HG02678 (cell line): ENCODE measurements at regions not wholly inside any gene's neighbourhood (a gene's known extent, or its start where the extent isn't known, plus 50 kb on each side); places are given as distances from the start of the nearest gene placed in this dataset.

Source experiments
- ATAC-seq: cut with Tn5 transposase; IDR thresholded peaks from one replicate; pipeline ENCODE4 v1.9.1; 2021; ENCODE audit warnings: mild to moderate bottlenecking, moderate library complexity; ENCODE audit not compliant: unreplicated experiment

DNA sequence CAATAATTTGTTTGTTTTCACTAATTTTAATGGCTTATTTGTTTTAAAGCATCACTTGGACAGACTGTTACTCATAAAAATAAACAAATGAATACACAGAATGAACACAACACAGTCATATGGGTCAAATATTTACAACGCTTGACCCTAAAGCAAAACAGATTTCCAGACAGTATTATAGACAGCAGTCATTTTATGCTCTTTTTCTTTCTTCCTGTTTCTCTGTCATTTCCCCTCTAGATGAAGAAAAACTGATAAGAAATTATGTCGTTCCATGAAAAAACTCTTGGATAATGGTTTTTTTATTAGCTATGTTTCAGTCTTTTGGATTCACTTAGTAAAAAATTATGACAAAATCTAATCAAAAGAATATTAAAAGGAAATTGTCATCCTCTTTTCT lies 297.3 kb upstream of the NEGR1 start:
- no peak for ATAC-seq

DNA sequence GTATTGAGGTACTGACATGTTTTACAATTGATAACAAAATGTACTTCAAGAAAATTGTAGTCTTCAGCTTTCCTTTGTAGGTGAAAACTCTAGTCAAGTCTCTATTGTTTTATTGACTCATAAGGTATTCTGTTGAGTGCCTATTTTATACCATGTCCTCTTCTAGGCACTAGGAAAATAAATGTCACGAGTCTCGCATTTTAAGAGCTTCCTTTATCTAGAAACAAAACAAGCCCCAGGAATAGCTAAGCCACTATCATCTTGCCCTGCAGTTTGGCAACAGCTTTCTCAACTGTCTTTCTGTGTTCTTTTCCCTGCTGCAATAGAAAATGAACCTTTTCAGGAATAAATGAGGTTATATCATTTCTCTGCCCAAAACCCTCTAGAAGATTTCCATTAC lies 288.5 kb upstream of the NEGR1 start:
- no peak for ATAC-seq

DNA sequence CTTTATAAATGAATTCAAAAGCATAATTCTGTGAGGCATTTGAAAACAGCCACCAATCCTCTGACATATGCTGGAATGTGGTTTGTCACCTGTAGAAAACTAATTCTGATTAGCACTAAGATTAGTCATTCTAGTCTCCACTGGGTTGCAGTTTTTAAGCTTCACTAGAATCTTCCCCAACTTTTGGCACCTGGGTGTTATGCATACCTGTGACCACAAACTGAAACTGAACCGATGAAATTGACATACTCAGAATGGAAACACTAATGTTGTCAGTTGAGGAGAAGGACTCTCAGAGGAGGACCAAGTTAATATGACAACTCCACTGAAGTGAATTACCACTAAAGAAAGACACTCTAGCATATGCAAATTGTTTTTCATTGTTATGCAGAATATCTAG lies 285.8 kb upstream of the NEGR1 start:
- ATAC-seq: no peak

DNA sequence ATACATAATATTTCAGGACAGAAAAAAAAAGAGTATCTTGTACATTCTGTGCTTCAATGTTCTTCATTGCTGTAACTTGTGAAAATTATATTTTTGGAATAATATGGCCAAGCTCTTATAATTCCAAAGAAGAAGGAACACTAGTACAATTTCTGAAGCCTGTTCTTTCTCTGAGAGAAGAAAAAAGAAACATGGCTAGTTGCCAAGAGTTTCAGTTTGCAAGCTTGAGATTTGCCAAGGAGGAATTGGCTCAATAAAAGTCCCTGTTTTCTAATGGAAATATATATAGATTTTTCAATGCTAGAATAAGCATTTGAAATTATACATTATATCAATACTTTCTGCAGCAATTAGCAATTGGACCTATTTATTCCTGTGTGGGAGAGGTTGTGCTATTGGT lies 285.2 kb upstream of the NEGR1 start:
- ATAC-seq: no peak

DNA sequence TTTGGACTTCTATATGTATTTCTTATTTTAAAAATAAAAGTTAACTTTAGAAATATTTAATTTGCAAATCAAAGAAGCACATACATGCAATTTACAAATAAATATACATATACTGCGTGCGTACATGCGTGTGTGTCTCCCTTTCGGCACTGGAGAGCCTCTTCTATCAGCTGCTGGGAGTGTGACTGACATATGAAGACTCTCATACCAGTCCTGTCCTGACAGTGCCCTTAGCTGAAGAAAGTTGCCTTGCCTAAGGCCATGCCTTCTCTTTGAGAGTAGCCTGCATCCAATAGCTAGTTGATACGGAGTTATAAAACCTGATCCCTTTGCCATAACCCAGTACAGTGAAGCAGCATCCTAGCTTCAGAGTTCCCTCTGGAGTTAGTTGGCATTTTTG lies 282.4 kb upstream of the NEGR1 start:
- ATAC-seq: no peak

DNA sequence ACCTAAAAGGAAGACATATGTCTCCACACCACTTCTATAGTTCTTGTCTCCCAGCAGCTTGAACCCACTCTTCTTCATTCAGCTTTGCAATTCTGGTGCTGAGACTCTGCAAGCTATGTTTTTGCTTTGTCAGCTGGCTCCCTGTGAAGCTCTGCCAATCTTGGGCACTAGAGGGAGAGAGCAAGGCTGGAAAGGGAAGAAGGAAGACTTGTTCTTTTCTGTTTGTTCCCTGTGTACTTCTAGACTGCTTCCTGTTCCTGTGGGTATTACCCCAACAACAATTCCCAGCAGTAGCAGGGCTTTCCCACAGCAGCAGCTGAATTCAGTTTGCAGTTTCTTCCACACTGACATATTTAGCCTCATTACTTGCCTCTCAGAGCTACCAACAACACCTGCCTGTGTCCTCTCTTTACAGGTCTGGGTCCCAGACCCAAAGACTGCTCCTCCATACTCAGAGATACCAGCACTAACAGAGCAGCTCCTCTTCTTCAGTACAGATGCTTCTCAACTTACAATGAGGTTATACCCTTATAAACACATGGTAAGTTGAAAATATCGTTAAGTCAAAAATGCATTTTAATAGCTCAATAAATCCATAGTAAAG lies 275.2 kb upstream of the NEGR1 start:
- ATAC-seq: no peak

DNA sequence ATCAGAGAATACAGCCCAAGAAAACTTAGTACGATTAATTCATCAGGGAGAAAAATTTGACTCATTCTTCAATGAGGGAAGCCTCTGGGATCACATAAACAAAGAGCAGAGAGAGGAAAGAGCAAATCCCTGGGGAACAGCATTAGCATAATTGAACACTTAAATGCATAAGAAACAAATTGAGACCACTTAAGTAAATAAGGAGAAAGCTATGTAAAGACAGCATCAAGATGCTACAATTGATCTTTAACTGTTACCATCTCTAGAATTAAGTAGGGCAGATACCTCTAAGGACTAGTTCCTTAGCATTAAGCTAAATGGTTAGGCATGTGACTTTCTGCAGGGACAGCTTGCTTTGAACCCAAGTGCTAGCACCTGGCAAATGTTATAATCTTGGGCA lies 265.1 kb upstream of the NEGR1 start:
- ATAC-seq: no peak

DNA sequence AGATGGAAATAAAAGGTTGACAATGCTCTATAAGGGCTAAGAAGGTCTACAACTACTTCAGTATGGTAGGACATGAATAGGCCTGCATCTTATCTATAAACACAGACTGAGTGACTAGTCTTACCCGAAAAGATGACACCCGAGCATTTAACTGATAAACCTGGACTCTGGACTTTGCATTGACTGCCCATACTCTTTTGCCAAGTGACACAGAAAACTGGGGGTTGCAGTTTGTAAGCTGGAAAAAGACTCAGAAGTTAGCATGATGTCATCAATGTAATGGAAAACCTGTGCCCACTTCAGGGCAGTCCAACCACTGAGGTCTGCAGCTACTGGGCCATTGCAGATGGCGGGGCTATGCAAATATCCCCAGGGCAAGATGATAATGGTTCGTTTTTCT lies 258.3 kb upstream of the NEGR1 start:
- ATAC-seq: no peak

DNA sequence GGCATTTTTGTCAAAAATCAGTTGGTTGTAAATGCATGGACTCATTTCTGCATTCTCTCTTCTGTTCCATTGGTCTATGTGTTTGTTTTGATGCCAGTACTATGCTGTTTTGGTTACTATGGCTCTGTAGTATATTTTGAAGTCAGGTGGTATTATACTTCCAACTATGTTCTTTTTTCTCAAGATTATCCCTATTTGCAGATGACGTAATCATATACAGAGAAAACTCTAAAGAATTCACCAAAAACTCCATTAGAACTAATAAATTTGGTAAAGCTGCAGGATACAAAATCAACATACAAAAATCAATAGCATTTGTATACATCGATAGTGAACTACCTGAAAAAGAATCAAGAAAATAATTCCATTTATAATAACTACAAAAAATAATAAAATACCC lies 253.1 kb upstream of the NEGR1 start:
- ATAC-seq: no peak

DNA sequence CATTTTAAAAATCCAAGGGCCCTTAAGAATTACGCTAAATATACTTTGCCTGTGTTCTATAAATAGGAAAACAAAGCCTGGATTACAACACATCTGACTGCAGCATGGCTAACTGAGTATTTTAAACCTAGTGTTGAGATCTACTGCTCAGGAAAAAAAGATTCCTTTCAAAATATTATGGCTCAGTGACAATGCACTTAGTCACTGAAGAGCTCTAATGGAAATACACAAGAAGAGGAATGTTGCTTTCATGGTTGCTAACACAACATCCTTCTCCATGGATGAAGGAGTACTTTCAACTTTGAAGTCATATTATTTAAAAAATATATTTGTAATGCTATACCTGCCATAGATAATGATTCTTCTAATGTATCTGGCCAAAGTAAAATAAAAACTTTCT lies 248.3 kb upstream of the NEGR1 start:
- no peak for ATAC-seq

DNA sequence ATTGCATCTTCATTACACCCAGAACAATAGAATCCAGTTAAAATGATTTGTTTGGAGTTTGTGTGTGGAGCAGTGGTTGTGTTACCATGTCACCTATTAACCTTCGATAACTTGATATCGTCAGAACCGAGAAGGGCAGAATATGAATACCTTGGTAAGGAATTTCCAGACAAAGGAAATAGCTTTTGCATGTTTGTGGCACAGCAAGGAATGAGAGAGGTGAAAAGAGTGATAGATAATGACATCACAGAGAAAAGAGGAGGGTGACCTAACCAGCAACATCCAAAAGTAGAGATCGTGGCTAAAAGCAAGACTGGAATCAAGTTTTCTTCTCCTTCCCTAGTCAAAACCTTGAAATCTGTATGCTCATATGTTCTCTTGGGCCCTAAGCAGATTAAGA lies 244.6 kb upstream of the NEGR1 start:
- no peak for ATAC-seq

DNA sequence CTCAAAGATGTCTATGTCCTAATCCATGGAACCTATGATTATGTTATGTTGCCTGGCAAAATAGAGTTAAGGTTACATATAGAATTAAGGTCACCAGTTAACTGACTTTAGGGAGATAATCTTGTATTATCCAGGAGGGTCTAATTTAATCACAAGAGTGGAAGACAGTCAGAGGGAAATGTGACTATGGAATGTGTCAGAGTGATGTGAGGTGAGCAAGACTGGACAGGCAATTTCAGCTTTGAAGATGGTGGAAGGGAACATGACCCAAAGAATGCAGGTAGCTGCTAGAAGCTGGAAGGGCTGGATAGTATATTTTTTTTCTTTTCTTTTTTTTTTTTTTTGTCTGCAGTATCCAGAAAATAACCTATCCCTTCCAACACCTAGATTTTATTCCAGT lies 241.7 kb upstream of the NEGR1 start:
- ATAC-seq: no peak

DNA sequence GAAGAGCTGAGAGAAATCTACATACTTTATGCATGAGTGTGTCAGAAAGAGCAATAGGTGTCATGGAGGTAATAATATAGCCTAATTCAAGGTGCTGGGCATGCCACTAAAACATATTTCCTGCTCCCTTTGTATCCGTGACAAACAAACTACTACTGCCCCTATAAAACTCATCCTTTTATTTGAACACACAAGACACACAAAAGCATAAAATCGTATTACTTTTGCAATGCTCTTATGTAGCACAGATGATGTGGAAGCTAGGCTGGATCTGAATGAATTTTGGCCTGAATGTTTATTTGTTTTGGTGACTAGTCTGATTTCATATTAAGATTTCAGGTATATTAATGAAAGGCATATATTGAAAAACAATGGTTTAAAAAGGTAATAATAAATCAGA lies 239.3 kb upstream of the NEGR1 start:
- no peak for ATAC-seq

DNA sequence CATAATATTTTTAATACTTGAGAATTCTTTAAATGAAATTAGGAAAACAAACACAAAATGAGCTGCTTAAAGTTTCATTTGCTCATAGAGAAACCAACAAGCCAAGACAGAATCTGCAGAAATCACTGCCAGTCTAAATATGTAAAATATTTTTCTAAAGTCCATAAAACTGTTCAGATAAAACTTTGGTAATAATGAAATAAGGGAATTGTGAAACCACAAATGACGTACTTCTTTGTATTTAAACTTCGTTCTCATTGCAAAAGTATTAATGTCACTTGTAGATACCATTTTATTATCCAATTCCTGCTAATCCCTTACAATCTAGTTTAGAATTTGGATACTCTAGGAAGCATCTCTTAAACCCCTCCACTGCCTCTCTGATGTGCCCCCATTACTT lies 234.5 kb upstream of the NEGR1 start:
- ATAC-seq: no peak

DNA sequence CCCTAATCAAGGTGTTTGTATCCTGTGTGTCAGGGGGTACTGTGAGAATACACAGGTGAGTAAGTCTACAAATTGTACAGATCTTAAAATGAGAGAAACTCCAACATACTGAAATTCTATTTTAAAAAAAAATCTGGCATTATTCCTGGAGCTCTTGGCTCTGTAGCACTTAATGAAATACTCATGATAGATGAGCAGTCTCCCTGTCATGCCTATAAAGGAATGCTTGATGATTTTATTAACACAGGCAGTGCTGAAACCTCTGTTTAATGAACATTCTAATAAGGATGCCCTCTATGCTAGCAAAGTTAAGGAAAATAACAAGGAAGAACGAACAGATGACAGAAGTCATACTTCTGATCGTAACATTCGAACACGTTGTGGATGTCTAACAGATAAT lies 233.9 kb upstream of the NEGR1 start:
- no peak for ATAC-seq

DNA sequence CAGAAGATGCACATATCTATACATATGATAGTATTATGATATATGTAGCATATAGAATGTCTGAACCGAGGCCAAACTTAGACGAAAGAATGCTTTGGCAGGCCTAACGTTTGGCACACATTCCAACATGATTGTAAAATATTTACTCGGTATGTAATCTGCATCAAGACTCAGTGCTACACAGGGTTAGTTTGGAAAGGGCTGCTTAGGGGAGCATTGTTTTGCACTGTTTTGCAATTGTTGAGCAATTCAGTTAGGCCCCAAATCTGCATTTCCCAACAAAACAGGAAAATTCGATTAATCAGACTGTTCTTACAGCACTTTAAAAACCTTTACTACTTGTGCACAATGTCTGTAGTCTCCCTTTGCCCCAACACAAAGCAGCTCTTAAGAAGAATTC lies 216.0 kb upstream of the NEGR1 start:
- no peak for ATAC-seq

DNA sequence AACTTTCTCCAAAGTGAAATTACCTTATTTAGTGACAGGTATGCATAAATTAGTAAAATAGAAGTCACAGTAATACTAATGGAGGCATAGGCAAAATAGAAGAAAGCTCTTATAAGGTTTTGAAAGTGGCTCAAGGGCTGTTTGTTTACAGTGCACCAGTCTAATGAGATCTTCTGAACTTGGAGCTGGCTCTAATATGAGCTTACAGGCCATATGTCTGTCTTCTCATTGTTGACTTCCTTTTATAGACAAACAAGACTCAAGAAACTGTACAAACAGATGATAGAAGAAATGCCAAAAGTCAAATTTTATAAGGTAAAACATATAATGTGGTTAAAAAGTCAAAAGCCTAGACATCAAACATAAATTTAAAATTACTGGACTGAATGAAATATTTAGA lies 207.5 kb upstream of the NEGR1 start:
- ATAC-seq: no peak

DNA sequence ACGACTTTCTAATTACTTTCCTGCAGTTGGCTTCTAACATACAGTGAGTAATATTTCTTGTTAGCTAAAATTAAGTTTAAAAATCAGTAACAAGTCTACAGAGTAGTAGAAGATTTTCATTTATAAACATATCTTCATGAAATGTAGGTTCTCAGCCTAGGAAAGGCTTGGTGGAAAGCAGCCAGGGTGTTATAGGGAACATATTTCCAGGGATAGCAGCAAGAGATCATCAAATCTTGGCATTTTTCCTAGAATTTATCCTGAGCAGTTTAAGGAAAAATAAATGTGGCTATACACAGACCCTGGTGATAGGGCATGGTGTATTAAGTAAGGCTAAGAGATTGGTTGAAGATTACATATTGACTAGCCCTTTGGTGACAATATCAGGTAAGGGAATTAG lies 203.5 kb upstream of the NEGR1 start:
- no peak for ATAC-seq

DNA sequence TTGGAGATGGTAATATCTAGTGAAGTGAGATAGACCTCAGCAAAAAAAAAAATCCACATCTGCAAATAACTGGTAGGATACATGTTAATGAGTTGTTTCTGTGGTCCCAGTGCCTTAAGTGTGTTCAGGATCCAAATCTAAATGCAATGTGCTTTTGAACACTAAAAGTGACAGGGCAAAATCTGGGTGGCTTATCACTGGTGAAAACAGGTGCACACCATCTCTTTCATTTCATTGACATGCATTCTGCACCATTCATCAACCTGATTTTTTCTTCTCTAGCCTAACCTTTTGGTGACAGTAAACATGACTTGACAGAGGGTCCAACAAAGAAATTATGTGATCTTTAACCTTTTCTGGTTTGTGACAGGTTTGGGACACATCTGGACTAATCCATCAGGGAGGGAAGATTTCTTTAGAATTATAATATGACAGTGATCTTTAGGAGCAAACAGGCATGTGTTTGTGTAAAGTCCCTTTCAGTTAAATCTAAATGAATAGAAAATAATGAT lies 201.6 kb upstream of the NEGR1 start:
- ATAC-seq: no peak

DNA sequence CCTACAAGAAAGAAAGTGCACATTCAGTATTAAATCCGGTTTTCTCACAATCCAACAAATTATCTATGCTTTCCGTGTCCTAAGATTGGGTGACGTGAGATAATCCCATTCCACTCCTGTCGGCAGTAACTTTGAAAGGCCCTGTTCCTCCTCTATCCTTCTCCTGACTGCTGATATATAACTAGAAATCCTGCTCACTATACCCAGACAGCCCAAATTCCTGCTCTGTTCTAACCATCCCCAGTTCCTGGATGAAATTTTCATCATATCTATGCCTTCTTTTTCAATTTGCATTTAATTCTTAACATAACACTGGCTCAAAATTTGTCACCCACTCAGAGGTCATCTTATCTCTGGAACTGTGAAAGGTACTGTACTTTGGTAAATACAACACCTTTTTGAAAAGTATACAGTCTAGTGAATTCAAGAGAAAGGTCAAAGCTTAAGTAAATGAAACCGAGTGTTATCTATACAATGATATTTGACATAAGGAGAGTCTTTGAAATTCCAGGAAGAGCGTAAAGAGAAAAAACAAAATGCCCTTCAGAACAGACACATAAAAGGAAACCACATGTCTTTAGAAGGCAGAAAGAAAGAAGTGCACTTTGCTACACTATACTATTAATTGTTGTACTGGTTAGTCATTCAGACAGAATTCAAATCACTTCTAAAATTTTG lies 200.5 kb upstream of the NEGR1 start:
- no peak for ATAC-seq

DNA sequence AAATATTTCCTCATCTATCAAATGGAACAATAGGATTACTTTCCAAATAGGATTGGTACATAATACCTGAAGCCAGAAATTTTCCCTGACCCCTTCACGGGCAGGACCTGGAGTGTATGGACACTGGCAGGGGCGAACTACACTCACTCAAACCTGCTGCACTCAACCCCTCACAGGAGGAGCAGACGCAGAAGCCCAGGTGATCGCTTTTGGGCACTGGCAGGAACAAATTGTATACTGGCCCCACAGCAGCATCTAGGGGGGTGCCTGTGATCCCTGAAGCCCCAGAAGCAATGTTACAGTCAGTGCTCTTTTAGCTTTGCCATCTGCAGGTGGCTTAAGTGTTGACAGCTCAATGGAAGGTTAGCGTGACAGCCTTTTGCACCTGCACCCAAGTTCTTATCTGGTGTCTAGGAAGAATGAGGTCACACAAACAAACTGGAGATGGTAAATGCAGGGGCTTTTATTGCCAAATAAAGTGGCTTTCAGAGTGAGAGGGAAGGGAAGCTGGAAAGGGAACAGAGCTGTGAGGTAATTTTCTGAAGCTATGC lies 199.2 kb upstream of the NEGR1 start:
- ATAC-seq: no peak

DNA sequence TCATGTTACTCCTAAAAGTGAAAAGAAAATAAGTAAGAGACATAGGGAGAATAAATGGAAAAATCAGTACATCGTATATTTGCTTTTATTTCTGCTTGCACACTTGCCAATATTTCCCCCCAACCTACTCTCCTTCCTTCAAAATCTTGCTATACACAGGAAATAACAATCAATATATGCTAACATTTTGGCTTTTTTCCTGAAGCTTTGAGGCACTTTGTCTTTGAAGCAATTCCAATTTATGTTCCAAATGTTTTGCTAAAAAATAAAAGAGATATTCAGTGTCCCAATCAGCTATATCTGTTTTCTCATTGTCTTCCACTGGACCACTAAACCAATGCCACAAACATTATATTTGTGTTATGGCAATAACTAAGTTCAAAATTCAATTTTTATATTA lies 184.0 kb upstream of the NEGR1 start:
- ATAC-seq: no peak
